NCI-H82 treated with DMSO at 0.1 percent for 48 hours (cell line): ENCODE measurements at regions not wholly inside any gene's neighbourhood (a gene's known extent, or its start where the extent isn't known, plus 50 kb on each side); places are given as distances from the start of the nearest gene placed in this dataset.

Source experiments
- DNase-seq: peaks from one replicate; lab custom pipeline; 2025; ENCODE audit not compliant: unreplicated experiment; lab: John Stamatoyannopoulos, UW

DNA sequence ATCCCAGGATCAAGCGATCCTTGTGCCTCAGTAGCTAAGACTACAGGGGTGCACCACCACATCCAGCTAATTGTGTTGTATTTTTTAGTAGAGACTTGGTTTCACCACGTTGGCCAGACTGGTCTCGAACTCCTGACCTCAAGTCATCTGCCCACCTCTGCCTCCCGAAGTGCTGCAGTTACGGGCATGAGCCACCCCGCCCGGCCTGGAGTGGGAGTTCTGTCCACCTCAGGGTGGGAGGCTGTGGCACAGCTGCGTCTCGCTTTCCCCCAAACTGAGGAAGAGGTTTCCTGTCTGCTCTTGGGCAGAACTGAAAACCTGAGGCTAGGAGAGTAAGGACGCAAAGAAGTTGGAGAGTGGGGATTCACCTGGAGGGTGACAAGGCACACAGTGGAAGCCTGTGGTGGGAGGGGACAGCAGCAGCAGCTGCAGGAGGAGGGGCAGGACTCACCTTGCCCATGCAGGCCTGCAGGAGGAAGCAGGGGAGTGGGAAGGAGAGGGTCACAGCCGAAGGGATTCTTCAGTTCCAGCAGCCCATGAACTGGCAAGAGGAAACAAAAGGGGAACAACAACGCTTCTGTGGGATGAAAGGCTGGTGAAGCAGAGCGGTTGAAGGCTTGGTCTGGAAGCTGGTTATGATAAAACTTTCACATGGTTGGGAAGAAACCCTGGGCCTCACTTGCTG is 181.4 kb downstream of the GAS1 start:
- DNase-seq: no peak

DNA sequence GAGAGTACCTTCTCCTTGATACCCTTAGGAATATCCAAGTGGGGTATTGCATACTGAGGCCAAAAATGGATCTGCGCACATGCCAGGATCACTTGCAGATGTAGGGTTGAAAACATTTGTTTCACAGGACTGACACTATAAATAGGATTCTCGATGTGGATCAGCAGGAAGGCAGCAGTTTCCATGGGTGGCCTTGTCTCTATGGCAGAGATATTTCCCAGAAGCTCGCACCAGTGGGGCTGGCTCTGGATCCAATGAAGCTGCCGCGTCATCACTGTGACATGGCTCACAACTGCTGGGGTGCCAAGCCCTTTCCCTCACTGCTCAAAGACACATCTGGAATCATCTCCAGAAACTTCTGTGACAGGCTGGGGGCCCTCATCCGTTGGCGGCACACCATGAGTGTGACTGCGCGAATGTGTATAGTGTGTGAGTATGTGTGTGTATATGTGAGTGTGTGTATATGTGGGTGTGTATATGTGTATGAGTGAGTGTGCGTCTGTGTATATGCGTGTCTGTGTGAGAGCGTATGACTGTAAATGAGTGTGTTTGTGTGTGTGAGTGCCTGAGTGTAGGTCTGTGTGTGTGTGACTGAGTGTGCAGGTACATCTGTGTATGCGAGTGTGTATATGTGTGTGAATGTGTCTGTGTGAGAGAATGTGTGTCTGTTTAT is 182.5 kb downstream of the GAS1 start:
- DNase-seq: no peak

DNA sequence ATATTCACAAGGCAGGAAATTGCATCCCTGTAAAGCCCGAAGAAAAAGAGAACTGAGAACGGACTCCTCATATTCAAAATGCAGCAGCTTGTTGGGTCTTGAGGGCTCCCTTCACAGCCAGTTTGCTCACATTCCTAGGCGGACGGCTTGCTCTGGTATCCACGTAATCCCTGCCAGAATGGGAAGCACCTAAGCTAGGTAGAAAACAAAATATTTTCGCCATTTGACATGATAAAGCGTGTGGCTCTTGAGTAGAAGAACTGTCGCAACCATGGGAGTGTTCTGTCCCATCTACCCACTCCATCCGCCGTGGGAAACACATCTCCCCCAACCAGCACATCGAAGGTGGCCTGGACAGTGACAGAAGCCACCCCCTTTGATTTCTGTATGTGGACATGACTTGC is 183.1 kb downstream of the GAS1 start:
- DNase-seq: no peak

DNA sequence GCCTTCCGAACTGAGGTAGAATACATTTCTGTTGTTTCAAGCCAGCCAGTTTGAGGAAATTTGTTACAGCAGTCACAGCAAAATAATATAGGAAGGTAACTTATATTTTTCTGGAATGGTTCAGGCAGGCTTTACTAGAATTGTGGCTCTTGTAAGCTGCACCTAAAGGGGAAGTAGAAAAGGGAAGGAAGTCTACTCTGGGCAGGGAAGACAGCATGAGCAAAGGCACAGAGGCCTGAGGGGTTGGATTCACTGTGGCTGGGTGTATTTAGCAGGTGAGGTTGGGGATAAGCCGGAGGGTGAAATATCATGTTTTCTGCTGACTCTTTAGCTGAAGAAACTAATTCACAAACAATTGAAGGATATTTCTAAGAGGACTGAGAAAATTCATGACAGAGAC is 183.5 kb downstream of the GAS1 start:
- no peak for DNase-seq

DNA sequence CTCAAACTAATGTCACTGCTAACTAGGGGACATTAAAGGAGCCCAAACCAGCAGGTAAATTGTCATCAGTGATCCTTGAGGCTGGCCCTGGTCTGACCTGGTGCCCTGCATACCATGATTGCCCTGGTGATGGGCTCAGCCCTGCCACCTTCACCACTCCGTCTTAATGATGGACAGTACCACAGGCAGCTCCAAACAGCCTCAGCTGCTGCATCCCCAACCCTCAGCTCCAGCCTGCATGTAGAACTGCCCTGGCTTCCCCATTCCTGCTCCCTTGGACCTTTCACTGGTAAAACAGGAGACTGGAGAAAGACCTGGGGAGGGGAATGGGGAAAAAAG is 190.0 kb downstream of the GAS1 start:
- no peak for DNase-seq

DNA sequence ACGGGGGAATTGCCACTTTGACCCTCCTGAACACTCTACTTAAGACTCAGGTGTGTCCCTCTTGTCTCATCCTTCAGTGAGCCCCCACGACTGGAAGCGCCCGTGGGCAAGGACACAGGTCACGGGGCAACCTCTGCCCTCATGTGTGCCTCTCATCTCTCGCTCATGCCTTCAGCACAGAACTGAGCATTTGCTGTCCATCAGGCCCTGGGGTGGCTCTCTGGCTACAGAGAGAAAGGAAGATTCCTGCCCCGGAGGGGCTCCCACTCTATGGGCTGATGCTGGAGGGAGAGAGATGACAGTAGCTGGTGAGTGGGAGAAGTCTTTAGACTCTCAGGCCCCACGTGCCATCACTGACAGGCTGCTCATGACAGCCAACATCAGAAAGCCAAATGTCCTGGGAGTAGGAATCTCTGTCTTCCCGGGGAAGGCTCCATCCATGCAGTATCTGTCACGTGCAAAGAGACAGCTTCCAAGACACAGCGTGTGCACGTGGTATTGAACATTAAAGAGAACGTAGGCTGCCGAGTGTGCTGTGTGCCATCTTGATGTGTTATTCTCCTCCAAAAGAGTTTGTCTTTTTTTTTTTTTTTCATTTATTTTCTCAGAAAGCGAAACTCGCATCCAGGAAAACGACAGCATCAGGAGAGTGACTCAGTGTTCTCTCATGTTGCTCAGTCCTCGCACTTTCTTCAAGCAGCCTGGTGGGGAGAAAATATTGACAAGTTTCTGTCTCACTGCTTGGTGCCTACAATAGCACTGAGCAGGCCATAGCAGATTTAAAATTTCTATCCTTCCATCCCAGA is 190.5 kb downstream of the GAS1 start:
- DNase-seq: no peak

DNA sequence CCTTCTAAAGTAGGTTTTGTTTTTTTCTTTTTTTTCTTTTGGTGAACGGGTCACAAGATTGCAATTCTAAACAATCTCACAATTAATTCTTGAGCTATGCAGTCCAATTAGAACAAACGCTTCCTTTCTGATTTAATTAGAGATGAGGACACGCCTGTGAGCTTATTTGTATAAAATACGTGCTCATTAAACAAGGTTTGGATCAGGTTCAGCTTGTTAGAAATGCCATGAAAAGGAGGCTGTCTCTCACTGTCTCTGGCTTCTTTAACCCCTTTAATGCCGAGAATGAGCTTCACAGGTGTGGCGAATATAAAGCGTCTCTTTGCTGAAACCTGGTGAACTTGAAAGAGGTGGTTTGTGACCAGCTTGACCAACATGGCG is 191.8 kb downstream of the GAS1 start:
- DNase-seq: no peak

DNA sequence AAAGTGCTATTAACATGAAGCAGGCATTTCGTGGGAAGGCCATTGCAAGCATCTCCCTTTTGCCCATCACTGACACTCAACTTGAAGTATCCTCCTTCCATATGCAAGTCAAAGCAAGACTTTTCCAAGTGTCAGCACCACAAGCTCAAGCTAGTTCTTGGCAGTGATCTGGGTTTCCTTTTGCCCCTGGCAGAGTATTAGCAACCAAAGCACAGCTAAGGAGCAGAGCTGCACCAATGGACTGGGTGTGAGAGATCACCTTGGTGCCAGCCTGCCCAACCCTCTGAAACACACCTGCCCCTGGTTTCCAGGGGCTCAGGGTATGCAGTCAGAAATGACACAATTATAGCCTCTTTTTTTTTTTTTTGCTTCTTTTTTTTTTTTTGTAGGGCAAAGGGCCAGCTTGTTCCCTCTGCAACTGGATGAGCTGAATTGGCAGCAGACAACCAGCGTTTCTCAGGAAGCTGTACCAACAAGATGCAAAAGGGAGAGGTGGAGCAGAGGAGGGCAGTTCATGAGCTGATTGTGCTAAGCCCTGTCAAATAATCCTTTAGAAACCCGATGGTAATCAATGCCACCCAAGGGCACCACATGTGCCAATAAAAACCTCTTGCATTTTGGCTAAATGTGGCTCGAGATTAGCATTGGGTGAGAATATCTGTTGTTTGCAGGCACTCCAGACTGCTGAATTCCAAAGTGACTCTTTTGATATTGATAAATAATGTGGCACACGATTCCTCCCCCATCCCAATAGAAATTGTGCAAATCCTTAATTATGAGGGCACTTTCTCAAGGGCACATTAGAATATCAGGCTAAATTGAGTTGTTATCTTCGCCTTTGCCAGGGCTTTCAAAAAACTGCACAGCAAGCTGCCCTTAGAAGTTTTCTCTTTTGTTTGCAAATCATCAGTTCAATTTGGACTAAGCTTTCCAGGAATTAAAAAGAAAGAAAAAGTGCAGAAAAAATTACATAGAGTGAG is 192.4 kb downstream of the GAS1 start:
- no peak for DNase-seq

DNA sequence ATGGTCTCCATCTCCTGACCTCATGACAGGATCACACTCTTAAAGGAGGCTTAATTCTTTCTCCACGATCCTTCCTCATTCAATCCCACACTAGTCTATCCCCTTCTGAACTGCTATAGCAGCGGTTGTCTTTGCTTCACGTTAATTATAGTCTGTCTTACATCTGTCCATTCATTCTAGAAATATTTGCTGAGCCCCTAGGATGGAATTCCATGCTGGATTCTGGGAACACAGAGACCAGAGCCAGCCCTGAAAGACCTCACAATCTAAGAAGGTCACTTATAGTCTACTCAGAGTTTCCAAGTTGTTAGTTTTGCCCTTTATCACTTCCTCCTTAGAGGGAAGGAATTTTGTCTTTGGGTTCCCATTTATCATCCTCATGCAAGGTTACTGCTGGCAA is 193.5 kb downstream of the GAS1 start:
- no peak for DNase-seq

DNA sequence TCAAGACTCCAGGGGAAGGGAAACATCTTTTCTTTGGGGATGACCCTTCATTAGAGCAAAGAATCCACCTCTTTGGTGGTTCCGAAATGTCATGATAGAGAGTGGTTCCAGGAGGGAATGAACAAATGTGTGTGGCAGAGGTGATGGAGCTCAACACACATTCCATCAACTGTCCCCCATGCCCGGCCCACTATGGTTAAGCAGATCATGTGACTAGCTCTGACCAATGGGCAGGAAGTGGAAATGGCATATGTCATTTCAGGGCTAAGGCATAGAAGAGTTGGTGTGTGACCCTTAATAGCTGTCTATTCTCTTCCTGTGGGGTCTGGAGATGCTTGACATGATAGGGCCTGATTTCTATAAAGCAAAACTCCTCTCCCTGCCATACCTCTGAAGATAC is 194.6 kb downstream of the GAS1 start:
- DNase-seq: no peak

DNA sequence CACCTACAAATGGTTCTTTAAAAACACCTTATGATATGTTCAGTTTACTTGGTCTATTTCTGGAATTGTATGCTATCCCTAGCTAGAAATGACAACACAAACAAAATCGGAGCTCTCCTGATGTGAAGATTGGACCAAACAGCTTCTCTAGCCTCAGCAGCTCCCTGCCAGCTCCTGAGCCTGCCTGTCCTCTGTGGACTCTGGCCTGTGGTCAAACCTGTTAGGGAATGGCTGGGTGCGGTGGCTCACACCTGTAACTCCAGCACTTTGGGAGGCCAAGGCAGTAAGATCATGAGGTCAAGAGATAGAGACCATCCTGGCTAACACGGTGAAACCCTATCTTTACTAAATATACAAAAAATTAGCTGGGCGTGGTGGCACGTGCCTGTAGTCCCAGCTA is 195.3 kb downstream of the GAS1 start:
- no peak for DNase-seq

DNA sequence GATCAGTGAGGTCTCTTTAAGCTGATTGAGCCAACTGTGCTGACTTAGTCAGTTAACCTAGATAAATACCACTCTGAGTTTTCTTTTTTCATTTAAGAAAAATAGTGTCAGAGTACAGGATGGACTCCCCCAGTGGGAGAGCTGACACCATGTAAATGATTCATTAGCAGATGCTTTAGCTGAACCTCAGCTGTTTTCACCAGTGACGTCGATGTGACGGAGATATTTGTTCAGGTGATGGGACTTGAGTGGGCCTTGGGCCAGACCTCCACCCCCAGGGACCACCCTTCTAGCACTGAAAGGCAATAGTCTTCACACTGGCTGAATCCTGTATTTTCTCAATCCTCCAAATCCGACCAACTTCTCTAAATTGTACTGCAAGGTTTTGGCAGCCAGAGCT is 196.1 kb downstream of the GAS1 start:
- no peak for DNase-seq

DNA sequence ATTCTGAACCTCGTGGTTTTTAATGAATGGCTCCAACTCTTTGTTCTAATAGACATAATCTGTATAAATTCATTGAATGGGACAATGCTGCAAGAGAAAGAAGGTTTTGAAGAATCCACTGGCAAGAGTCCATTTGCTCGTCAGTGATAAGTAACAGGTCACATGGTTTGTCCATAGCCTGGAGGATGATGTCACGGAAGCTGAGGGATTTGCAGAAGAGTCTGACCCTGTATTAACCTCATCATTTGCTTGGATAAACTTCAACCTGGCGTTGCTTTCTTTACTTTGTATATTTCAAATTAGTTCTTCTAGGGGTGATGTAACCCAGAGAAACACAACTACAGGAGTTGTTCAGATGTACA is 197.4 kb downstream of the GAS1 start:
- no peak for DNase-seq

DNA sequence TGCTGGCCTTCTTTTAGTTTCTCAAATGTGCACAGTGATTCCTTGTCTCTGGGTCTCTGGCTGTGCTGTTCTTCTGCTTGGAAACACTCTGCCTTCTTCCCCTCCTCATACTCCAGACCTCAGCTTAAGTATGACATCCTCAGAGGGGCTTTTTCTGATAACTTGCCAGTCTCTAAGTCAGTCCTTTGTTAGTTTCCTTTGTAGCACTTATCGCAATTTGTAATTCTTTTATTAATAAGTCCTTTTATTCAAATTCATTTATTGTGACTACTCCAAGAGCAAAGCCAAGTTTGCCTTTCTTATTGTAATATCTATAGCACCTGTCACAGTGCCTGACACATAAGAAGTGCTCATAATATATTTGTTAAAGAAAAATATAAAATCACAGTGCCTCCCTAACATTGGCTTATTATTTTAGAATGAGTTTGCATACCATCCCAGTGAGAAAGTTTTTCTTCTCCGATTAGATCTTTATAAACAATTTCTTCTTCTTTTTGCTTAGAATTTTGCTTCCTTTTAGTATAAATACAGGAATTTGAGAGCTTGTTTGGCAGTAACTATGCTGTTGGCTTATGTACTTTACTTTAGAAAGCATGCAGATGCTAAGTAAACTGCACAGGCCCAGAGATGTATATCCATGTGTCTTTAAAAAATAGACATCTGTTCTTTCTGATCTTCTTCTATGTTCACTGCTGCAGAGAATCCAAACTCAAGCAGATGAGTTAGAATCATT is 198.0 kb downstream of the GAS1 start:
- no peak for DNase-seq

DNA sequence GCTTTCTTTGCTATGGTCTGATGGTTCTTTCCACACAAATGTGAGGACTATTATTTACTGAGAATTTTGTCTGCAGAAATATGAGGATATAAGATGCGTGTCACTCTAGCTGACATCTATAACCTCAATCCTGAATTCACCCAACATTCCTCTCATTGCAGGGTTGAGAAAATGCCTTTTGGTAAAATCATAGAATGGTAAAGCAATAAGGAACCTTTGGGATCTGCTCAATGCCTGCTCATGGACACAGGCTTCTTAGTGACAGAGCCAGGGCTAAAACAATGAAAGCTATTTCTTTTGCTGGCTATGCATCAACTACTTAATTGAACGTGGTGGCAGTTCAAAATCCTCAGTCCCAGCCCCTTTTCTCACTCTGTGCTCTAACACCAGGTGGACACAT is 199.6 kb downstream of the GAS1 start:
- no peak for DNase-seq

DNA sequence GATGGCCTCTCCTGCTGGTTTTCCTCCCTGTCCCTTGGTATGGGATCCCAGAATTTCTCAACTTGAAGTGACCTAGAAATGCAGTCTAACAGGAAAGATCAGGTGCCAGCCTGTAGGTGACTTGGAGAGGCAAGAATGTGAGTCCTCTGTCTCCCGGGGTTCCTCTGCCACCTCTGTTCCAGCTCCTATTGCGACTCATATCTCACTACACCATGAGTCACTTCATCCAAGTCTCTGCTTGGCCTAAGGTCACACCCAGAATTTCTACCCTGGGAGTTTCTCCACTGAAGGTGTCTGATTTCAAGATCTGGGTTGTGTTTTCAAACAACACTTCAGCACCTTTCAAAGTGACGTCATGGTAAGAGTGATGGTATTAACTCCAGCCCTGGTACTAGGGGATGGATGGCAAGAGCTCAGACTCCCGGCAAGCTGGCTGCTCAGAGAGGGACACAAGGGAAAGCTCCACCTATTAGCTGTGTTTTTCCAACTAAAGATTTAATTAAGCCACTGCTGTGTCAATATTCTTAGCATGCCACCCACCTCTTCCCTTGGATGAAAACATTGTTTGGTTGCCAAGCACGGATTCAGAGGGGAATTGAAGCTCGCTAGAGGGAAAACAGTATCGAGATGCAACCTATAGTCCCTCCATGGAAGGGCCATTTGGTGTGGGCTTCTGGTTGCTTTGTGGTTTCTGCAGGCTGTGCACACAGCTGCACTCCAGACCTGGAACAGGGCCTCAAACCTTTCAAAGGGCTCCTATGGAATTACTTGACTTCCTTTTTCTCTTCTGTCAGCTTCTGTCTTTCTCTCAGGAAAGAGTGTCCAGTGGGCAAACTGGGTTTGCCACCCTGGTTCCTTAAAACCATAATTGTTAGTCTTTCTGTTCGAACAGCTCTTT is 205.7 kb downstream of the GAS1 start:
- no peak for DNase-seq

DNA sequence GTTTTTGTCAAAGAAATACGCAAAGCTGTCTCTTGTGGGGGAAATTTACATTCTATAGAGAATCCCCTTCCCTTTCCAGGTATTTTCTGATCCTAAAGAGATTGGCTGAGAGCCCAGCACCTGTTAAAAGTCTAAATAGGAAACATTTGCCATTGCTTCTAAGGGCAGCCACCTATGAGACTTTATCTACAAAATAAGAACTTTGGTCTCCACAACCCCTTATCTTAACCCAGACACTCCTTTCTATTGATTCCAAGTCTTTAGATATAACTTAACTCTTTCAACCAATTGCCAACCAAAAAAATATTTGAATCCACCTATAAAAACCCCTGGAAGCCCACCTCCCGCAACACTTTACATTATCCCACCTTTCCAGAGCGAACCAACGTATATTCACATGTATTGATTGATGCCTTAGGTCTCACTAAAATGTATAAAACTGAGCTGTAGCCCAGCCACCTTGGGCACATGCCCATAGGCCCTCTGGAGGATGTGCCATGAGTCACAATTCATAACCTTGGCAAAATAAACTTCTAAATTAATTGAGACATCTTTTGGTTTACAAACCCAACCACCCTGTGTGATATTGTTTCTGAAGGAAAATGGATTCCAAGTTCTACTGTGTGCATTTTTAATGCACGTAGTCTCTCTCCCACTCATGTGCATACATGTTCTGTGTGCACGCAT is 211.4 kb downstream of the GAS1 start:
- no peak for DNase-seq

DNA sequence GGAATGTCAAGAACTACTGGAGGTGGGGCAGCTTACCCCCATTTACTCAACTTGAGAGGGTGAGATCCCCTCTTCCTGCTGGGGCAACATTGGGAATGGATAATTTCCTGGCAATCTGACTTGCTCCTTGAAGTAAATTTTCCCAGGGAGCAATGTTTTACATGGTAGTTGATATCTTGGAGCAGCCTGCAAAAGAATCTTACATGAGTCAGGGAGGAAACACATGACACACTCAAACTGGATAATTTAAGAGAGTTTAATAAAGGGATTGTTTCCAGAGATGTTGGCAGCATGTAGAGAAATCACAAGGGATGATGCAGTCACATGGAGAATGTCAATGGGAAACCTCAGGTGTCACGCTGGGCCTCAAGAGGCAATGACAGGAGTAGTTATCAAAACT is 212.5 kb downstream of the GAS1 start:
- DNase-seq: no peak

DNA sequence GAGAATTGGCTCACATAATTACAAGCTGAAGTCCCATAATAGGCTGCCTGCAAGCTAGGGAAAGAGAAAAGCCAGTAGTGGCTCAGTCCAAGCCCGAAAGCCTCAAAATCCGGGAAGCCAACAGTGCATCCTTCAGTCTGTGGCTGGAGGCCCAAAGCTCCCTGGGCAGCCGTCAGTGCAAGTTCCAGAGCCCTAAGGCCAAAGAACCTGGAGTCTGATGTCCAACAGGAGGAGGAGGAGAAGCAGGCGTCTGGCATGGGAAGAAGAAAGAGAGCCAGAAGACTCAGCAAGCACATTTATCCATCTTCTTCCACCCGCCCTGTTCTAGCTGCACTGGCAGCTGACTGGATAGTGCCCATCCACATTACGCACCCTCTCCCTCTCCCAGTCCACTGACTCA is 213.4 kb downstream of the GAS1 start:
- DNase-seq: no peak
